ENCODE measurements at regions not wholly inside any gene's neighbourhood (a gene's known extent, or its start where the extent isn't known, plus 50 kb on each side); places are given as distances from the start of the nearest gene placed in this dataset.
"Not testable (repeated sequence)": the region's sequence is repeated elsewhere in the genome, so short reads cannot be mapped to it uniquely, and the experiment has no call there.

DNA sequence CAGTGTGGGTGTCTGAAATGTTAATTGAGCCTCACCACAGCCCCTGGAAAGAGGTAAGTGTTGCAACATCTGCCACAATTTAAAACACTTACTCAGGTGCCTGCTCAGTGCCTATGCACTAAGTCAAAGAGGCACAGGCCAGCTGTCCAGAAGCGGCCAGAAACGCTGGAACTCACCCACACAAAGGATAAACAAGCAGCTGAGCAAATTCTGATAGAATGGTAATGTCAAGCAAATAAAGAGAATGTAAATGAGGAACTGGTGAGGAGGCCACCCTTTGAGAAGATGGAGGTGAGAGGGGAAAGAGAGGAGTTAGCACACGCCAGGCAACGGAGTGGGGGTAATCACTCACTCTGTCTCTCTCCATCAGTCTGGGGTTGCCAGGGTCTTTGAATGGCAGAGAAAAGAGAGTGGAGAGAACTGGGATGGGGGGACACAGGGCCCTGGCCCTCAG, 67.7 kb upstream of the SERP2 start:
- DNase-seq (ENCODE audit: low read depth in 3 of 3) = no peak

- DNase-seq (ENCODE audit: low read depth in 3 of 3) = no peak
Observed at GRCh38 chr13:44306371-44307192, 67.0 kb upstream of the SERP2 start.

DNA sequence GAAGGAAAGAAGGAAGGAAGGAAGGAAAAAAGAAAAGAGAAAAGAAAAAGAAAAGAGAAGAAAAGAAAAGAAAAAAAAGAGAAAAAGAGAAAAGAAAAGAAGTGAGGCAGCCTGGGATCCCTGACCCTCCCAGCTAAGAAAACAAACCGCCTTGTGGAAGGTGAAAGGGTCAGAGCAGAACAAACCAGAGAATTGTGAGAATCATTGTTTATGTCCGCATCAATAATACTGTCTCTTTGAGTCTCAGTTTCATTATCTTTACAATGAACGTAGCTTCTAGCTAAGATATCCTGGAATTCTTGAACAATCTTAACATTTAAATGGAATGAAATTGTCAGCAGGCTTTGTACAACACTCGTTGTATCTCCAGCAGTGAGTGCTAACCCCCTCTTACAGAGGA, 66.4 kb upstream of the SERP2 start:
- no peak for DNase-seq (ENCODE audit: low read depth in 3 of 3)

- no peak for DNase-seq (ENCODE audit: low read depth in 3 of 3)
Observed at GRCh38 chr13:44307844-44308243, 65.8 kb upstream of the SERP2 start.

GRCh38 chr13:44308352-44308751, 65.3 kb upstream of the SERP2 start:
- no peak for DNase-seq (ENCODE audit: low read depth in 3 of 3)

- no peak for DNase-seq (ENCODE audit: low read depth in 3 of 3)
Observed at GRCh38 chr13:44309794-44310757, 63.5 kb upstream of the SERP2 start.

DNA sequence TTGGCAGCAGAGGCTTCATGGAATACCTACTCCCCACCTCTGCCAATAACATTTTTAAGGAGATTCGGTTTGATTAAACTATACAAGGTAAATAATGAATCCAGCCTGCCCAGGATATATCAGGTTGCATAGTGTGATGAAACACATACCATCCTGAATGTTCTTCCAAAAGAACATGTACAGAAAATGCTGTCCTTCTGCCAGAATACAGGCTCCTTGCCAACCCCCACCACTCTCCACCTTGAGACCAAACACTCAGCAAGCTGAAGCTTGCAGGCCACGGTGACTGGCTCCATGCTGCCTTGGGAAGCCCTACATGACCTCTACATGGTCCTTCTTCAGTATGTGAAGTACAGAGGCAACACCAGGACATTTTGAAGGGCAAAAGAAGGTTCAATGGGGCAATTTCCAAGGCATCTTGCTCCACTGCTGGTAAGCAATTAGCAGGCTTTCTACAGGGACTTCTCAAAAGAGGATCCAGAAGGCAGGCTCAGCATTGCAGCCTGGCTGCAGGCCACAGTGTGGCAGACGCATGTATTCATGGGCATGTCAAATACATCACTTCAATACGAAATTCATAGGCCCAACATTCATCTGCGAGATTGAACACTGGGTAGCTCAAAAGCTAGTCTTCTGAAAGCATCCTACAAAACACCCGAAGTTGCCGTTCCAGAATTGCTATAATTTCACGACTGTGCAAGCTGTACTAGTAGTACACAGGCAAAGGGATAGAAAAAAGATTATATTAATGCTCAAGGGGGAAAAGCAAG, 62.4 kb upstream of the SERP2 start:
- DNase-seq (ENCODE audit: low read depth in 3 of 3) = no peak

GRCh38 chr13:44312131-44312530, 61.5 kb upstream of the SERP2 start:
- DNase-seq (ENCODE audit: low read depth in 3 of 3) = no peak

DNA sequence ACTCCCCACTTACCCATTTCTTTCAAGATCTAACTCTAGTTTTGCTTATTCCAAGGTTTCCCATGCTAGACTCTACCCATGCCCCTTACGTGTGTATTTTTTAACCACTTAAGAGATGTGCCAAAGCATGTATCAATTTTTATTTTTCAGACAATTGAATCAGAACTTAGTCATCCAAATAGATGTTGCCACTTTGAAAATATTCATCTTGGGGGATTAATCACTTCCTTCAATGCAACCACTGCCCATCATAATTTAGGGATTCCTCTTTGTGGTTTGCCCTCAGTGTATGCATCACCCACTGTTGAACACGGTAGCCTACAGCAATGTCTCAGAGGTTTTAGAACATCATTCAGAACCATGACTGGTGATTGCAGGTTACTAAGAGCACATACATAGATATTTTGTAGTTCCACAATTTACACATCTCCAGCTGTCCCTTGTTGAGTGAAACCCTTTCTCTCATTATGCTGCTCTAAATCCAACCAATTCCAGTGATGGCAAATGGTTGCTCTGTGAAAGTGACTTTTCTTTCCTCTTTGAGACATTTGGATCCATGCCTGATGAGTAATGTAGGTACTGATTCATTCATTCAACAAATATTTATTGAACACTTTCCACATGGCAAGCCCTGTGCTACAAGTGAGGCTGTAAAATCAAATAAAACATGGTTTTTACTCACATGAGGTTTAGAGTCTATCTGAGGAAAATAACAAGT, 60.6 kb upstream of the SERP2 start:
- DNase-seq (ENCODE audit: low read depth in 3 of 3) = no peak

DNA sequence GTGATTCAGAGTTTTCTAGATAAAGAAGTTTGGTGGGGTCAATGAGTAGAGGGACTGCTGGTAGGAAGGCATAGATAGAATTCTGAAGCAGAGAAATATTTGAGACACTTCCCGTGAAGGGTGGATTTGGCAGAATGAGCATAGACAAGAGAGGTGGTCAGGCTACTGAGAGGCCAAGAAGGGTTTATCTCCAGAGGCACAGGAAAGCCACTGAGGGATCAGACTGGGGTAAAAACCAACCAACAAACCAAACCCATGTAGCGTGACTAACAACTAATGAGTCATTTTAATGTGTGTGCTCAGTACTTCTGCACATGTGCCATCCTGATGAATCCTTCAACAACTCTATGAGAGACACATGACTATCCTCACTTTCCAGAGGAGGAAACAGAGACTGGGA, 60.0 kb upstream of the SERP2 start:
- no peak for DNase-seq (ENCODE audit: low read depth in 3 of 3)

DNA sequence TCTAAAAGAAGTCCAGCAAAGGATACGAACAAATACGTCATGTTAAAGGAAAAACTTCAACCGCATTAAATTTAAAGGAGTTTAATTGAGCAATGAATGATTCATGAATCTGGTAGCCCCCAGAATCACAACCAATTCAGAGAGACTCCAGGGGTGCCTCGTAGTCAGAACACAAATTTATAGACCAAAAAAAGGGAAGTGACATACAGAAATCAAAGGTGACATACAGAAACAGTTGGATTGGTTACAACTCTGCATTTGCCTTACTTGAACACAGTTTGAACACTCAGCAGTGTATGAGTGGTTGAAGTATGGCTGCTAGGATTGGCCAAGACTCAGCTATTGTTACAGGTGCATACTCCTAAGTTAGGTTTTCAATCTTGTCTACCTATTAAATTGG, 59.5 kb upstream of the SERP2 start:
- DNase-seq (ENCODE audit: low read depth in 3 of 3) = not testable (repeated sequence)

DNA sequence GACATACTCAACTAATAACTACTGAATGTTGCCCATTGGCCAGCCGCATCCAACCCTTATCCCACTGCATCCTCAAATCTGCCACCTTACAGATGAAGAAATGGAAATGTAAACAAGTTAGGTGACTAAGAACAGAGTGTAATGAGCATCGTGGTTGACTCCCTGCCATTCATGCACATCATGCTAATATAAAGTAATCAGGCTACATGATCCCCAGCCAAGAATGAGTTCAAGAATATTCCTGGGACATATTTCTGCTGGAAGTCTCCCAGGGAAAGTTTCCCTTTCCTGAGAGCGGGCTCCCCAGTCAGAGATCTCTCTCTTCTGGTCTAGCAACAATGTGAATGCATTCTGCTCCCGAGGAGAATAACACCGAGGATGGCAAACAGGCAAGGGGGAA, 55.9 kb upstream of the SERP2 start:
- no peak for DNase-seq (ENCODE audit: low read depth in 3 of 3)

DNA sequence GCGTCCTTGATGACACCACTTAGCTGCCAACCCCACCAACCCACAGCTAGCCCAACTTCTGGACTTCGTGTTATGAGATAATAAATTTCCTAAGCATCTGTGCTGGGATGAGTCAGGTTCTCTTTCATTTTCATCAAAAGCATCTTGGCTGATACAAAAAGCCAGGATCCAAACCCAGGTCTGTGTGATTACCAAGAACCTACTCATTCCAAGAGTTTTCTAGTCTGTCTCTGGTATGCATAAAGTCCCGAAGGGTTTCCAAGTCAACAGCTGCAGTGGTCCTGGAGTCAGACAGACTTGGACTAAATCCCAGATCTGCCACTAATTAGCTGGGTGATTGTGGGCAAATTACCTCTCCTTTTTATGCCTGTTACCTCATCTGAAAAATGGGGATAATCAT, 55.5 kb upstream of the SERP2 start:
- no peak for DNase-seq (ENCODE audit: low read depth in 3 of 3)

- DNase-seq (ENCODE audit: low read depth in 3 of 3) = no peak
Observed at GRCh38 chr13:44320611-44321010, 53.0 kb upstream of the SERP2 start.

DNA sequence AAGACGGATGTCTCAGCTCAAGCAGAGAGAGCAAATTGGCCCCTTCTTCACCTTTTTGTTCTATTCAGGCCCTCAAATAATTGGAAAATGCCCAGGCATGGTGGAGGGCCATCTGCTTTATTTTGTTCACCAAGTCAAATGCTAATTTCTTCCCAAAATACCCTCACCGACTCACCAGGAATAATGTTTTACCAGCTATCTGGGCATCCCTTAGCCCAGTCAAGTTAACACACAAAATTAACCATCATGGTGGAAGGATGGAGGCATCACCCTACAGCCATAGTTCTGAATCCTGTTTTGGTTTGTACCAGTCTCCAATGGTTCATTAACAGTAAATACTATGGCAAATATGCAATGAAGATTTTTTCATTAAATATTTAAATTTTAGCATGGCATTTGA, 51.7 kb upstream of the SERP2 start:
- no peak for DNase-seq (ENCODE audit: low read depth in 3 of 3)

DNA sequence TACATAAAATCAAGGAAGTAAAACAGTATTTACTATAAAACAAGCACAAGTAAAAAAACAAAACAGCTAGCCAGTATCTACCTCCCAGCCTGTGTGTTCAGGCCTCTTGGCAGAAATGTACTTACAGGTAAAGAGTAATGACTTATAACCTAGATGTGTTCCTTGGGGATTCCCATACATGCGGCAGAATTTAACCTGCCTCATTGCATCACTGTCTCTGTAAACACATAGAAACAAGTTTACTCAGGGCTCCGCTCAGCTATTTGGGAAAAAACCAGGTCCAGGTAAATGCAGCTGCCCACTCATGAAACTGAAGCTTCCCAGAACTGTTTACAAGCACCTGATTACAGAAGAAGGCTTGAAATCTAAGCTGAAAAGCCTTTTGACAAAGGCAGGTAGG, 50.7 kb upstream of the SERP2 start:
- no peak for DNase-seq (ENCODE audit: low read depth in 3 of 3)

DNA sequence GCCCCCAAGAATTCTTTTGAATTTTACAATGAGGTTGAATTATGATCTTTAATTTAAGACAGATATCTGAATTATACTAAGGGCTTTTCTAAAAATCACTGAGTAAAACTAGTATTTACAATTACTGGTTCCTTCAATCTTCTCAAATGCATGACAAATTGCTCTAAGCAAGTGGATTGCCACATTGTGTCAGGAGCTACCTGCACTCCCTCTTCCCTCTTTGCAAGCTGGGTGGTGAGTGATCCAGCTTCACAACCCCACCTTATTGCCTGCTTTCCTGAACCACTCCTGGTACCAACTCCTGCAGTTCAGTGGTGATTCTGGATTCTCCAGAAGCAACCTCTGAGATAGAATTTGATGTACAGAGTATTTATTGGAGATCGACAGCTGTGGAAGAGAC, 49.9 kb upstream of the SERP2 start:
- DNase-seq (ENCODE audit: low read depth in 3 of 3) = no peak
